ENCODE measurements at regions not wholly inside any gene's neighbourhood (a gene's known extent, or its start where the extent isn't known, plus 50 kb on each side); places are given as distances from the start of the nearest gene placed in this dataset.

DNA sequence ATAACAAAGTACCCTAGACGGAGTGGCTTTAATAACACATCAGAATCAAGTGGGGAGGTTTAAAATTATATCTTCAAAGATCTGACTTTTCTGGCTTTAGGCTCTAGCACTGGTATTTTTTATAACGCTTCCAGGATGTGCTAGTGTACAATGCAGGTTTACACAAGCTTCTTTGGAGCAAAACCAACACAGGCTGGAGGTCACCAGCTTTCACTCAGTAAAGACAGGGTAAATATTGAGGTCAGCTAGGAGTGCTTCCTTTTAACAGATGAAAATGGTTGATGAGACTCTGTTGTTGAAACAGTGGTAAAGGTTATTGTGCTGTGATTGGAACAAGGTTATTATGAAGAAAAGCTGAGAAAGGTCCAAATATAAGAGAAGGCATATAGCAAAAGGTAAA is 414.2 kb downstream of the TAF11L14 start:
- TF ChIP-seq CEBPB (IDR thresholded peaks at IDR 0.05; ENCODE audit: low read depth, low read length) (no peak), POLR2A (IDR thresholded peaks at IDR 0.05; ENCODE audit: low read depth, low read length) (no peak), MAFK (IDR thresholded peaks at IDR 0.05; ENCODE audit: low read depth, low read length) (no peak)
- TF ChIP-seq, protein P1, sequence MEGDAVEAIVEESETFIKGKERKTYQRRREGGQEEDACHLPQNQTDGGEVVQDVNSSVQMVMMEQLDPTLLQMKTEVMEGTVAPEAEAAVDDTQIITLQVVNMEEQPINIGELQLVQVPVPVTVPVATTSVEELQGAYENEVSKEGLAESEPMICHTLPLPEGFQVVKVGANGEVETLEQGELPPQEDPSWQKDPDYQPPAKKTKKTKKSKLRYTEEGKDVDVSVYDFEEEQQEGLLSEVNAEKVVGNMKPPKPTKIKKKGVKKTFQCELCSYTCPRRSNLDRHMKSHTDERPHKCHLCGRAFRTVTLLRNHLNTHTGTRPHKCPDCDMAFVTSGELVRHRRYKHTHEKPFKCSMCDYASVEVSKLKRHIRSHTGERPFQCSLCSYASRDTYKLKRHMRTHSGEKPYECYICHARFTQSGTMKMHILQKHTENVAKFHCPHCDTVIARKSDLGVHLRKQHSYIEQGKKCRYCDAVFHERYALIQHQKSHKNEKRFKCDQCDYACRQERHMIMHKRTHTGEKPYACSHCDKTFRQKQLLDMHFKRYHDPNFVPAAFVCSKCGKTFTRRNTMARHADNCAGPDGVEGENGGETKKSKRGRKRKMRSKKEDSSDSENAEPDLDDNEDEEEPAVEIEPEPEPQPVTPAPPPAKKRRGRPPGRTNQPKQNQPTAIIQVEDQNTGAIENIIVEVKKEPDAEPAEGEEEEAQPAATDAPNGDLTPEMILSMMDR (conservative IDR thresholded peaks at IDR 0.05; ENCODE audit: low read depth, low read length): no peak

Measured in IMR-90 (cell line).